ENCODE measurements at regions not wholly inside any gene's neighbourhood (a gene's known extent, or its start where the extent isn't known, plus 50 kb on each side); places are given as distances from the start of the nearest gene placed in this dataset.

DNA sequence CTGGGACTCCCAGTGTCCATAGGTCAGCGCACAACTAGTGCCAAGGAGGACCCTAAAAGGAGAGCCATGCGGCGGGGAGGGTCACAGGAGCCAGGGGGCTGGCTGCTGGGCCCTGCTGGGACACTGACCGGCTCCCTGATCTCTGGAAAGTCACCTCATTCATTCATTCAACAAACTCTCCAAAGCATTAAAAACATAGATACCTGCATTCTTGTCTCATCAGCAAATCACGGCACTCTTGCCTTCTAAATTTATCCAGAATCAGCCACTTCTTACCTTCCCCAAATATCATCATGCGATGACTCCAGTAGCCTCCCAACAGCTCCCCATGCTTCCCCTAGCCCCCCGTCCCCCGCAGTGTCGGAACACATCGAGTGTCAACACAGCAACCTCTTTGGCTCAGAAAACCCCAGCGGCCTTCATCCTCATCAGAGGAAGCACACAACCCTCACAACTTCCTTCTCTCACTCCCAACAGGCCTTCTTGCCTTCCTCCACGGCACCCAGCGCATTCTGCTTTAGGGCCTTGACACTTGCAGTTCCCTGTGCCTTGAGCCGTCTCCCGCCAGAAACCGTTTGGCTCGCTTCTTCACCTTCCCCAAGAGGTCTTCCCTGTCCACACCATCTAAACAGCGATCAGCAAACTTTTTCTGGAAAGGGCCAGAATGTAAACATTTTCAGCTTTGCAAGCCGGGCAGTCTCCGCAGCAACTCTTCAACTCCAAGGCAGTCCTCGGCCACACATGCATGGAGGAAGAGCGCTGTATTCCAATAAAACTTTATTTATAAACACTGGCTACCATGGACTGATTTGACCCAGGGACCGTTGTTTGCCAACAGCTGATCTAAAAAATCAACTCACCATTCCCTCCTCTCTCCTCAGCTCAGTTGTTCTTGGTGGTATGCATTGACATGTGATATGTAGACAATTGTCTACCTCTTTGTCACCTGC lies 119.5 kb upstream of the TNRC6C start:
- TF ChIP-seq, protein P1, sequence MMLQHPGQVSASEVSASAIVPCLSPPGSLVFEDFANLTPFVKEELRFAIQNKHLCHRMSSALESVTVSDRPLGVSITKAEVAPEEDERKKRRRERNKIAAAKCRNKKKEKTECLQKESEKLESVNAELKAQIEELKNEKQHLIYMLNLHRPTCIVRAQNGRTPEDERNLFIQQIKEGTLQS (IDR thresholded peaks at IDR 0.05), result no peak
- no peak for TF ChIP-seq SP1 (IDR thresholded peaks at IDR 0.05)
- no peak for TF ChIP-seq FOXA1 (IDR thresholded peaks at IDR 0.05)
- TF ChIP-seq, protein P2, sequence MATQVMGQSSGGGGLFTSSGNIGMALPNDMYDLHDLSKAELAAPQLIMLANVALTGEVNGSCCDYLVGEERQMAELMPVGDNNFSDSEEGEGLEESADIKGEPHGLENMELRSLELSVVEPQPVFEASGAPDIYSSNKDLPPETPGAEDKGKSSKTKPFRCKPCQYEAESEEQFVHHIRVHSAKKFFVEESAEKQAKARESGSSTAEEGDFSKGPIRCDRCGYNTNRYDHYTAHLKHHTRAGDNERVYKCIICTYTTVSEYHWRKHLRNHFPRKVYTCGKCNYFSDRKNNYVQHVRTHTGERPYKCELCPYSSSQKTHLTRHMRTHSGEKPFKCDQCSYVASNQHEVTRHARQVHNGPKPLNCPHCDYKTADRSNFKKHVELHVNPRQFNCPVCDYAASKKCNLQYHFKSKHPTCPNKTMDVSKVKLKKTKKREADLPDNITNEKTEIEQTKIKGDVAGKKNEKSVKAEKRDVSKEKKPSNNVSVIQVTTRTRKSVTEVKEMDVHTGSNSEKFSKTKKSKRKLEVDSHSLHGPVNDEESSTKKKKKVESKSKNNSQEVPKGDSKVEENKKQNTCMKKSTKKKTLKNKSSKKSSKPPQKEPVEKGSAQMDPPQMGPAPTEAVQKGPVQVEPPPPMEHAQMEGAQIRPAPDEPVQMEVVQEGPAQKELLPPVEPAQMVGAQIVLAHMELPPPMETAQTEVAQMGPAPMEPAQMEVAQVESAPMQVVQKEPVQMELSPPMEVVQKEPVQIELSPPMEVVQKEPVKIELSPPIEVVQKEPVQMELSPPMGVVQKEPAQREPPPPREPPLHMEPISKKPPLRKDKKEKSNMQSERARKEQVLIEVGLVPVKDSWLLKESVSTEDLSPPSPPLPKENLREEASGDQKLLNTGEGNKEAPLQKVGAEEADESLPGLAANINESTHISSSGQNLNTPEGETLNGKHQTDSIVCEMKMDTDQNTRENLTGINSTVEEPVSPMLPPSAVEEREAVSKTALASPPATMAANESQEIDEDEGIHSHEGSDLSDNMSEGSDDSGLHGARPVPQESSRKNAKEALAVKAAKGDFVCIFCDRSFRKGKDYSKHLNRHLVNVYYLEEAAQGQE (IDR thresholded peaks at IDR 0.05), result no peak
- TF ChIP-seq YY1 (IDR thresholded peaks at IDR 0.05), result no peak
- no peak for TF ChIP-seq RXRA (IDR thresholded peaks at IDR 0.05)
- TF ChIP-seq RAD21 (IDR thresholded peaks at IDR 0.05), result no peak
- TF ChIP-seq, protein P3, sequence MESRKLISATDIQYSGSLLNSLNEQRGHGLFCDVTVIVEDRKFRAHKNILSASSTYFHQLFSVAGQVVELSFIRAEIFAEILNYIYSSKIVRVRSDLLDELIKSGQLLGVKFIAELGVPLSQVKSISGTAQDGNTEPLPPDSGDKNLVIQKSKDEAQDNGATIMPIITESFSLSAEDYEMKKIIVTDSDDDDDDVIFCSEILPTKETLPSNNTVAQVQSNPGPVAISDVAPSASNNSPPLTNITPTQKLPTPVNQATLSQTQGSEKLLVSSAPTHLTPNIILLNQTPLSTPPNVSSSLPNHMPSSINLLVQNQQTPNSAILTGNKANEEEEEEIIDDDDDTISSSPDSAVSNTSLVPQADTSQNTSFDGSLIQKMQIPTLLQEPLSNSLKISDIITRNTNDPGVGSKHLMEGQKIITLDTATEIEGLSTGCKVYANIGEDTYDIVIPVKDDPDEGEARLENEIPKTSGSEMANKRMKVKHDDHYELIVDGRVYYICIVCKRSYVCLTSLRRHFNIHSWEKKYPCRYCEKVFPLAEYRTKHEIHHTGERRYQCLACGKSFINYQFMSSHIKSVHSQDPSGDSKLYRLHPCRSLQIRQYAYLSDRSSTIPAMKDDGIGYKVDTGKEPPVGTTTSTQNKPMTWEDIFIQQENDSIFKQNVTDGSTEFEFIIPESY (IDR thresholded peaks at IDR 0.05), result no peak
- Histone ChIP-seq H3K9ac (ENCODE audit: low read depth in 1 of 2, low read length in 2 of 2) (no peak overlapping the region), H3K36me3 (ENCODE audit: control insufficient read depth in 4 of 4, insufficient read depth in 3 of 4, low read depth in 1 of 4, low read length in 3 of 4) (no peaks in the 10 kb centered on the region), H3K27me3 (ENCODE audit: control insufficient read depth in 4 of 4, insufficient read depth in 4 of 4, low read length in 3 of 4) (no peaks in the 10 kb centered on the region), H3K9me3 (ENCODE audit: control insufficient read depth in 4 of 4, low read length in 3 of 4) (no peaks in the 10 kb centered on the region), H3K4me1 (ENCODE audit: control insufficient read depth in 4 of 4, insufficient read depth in 4 of 4, low read length in 3 of 4) (peaks cover 0 to 6% (median 0%) of the 10 kb centered on the region in 4 donors), H3K27ac (ENCODE audit: low read depth in 1 of 2, low read length in 2 of 2) (no peak overlapping the region), H3K4me3 (ENCODE audit: low read depth in 1 of 3, low read length in 3 of 3) (no peak overlapping the region)
- 89% methylated on average over 23 of the region's 23 CpGs for WGBS
- no peak for DNase-seq (ENCODE audit: low spot score)

DNA sequence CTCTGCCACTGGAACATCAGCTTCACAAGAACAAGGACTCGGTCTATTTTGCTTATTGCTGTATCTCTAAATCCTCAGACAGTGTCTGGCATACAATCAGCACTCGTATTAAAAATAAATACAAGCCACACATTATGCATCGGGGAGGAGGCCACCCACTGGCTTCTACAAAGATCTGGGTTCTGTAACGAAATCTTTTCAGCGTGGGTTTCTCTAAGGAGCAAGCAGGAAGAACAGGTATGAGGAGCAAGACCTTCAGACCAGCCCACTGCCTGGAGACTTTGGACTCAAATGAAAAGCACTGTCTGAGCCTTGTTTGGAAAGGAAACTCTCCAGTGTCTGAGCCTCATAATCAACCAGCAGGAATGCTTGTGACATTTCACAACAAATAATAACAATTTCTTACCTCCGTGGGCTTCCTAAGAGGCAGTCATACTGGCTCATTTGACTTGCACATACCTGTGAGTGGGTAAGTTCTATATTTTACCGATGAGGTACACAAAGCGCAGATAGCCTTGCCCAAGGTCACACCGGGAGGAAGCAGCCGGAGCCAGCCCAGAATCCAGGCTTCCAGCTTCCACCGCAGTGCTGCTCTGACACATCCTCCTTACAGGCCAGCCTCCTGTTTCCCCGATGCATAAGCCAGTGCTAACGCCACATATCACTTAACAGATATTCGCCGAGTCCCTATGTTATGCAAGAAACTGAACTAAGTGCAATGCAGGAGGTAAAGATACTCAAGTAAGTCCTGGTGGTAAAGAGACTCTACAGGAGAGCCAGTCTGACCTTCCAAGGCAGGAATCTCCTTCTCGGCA lies 118.6 kb upstream of the TNRC6C start:
- TF ChIP-seq RAD21 (IDR thresholded peaks at IDR 0.05), result no peak
- TF ChIP-seq EGR1 (IDR thresholded peaks at IDR 0.05; ENCODE audit: low read depth in 2 of 2), result no peak
- TF ChIP-seq SP1 (IDR thresholded peaks at IDR 0.05), result no peak
- Histone ChIP-seq H3K27me3 (ENCODE audit: control insufficient read depth in 4 of 4, insufficient read depth in 4 of 4, low read length in 3 of 4) (no peaks in the 10 kb centered on the region), H3K4me1 (ENCODE audit: control insufficient read depth in 4 of 4, insufficient read depth in 4 of 4, low read length in 3 of 4) (peaks cover 0 to 6% (median 0%) of the 10 kb centered on the region in 4 donors), H3K36me3 (ENCODE audit: control insufficient read depth in 4 of 4, insufficient read depth in 3 of 4, low read depth in 1 of 4, low read length in 3 of 4) (no peaks in the 10 kb centered on the region), H3K9me3 (ENCODE audit: control insufficient read depth in 4 of 4, low read length in 3 of 4) (no peaks in the 10 kb centered on the region), H3K9ac (ENCODE audit: low read depth in 1 of 2, low read length in 2 of 2) (no peak overlapping the region), H3K27ac (ENCODE audit: low read depth in 1 of 2, low read length in 2 of 2) (no peak overlapping the region), H3K4me3 (ENCODE audit: low read depth in 1 of 3, low read length in 3 of 3) (no peak overlapping the region)
- WGBS, result 62% methylated on average over 16 of the region's 16 CpGs
- DNase-seq (ENCODE audit: low spot score), result no peak

Data from liver (tissue), 7 donors.